ENCODE measurements at regions not wholly inside any gene's neighbourhood (a gene's known extent, or its start where the extent isn't known, plus 50 kb on each side); places are given as distances from the start of the nearest gene placed in this dataset.
A peak's percentile ranks its signal among the peaks of the same experiment; 100 is the strongest.
"Not testable (repeated sequence)": the region's sequence is repeated elsewhere in the genome, so short reads cannot be mapped to it uniquely, and the experiment has no call there.

DNA sequence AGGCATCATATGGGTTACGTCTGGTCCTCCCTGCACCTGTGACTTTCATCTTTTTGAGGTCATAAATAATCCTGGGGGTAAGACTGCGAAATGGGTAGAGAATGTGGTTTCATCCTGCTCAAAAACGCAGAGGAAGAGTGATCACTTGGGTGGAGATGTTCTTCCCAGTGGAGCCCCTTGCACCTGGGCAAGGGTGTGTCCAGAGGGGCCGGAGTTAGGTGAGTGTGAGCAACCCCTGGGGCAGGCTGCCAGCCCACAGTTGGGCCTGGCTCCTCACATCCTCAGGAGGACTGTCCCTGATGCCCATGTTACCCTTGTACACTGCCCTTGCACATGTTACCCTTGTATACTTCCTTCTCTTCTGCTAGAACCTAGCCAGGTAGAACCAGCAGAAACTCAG lies 306.6 kb downstream of the BCL2L11 start:
- not testable (repeated sequence) for H3K36me3 Mint-ChIP-seq, H3K27me3 Mint-ChIP-seq, H3K27ac Mint-ChIP-seq, H3K9me3 Mint-ChIP-seq, H3K4me3 Mint-ChIP-seq
- H3K4me1 Mint-ChIP-seq, result peaks cover 20% of the 10 kb centered on the region

DNA sequence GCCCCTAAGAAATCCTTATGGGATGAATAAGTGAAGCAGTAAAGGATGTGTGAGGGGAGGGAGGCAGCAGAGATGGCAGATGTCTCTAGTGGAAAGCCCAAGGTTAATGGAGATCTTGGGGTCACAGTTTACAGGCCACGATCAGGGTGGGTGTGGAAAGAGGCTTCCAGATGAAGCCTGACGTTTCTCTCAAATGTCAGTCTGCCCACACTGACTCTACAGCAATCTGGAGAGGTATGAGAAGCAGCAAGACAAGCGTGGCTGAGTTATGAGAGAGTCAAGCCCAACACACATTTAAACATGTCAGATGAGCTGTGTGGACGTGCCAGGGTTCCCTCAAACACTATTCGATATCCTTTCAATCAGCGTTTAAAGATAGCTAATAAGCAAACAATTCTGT lies 308.2 kb downstream of the BCL2L11 start:
- H3K27me3 Mint-ChIP-seq, H3K27ac Mint-ChIP-seq, H3K36me3 Mint-ChIP-seq, H3K9me3 Mint-ChIP-seq, H3K4me3 Mint-ChIP-seq: not testable (repeated sequence)
- H3K4me1 Mint-ChIP-seq, result peaks cover 20% of the 10 kb centered on the region

DNA sequence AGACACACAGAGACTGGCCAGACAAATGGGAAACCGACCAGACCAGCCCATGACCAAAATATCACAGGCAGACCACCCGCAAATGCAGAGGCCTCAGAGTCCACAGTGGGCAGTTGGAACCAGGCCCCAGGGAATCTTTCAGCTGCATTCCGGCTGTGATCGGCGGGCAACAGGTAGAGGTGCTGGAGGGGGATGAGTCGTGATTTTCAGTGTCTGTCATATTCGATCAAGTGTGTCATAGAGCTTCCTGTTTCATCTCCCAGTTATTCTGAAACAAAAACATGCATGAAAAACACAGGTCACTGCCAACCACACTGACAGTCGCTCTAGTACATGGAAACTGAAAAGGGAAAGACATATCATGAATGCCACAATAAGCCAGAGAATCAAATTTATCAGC lies 308.6 kb downstream of the BCL2L11 start:
- H3K27ac Mint-ChIP-seq, H3K4me3 Mint-ChIP-seq, H3K27me3 Mint-ChIP-seq, H3K9me3 Mint-ChIP-seq, H3K36me3 Mint-ChIP-seq: not testable (repeated sequence)
- peaks cover 20% of the 10 kb centered on the region for H3K4me1 Mint-ChIP-seq

DNA sequence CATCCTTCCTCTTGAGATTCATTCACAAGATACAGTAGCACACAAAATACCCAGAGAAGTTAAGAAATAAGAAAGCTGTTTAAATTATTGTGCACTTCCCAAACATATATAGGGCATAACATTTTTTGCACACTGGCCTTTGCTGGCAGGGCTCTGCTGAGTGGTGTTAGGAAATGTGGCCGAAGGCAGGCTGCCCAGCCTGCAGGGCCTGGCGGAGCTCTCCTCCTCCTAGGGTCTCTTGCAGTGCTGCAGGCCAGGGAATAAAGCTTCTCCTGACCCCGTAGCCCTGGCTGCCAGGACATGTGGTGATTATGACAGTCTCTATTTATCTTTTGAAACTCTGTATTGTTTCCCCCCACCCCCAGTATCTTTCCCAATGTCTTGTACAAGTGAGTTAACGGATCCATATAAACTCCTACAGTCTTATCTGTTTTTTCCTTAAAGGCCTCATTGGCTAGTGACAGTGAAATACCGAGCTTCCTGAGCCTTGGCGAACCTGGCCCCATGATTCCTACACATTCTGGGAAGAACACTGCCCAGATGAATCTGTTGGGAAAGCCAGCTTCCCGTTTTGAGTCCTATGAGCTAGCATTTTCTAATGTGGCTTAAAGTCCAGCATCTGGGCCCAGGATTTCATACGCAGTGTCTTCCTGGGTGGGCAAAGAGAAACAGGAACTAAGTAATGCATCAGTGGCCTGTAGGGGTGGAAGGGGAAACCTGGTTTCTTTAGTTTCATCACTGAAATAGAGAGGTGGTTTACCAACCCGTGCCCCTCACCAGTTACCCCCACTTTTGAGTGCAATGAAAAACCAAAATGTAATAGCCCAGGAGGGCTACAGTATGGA lies 310.3 kb downstream of the BCL2L11 start:
- not testable (repeated sequence) for H3K27ac Mint-ChIP-seq, H3K36me3 Mint-ChIP-seq, H3K4me3 Mint-ChIP-seq, H3K9me3 Mint-ChIP-seq, H3K27me3 Mint-ChIP-seq
- H3K4me1 Mint-ChIP-seq, result peaks cover 16% of the 10 kb centered on the region

GRCh38 chr2:111432423-111432822 lies 311.7 kb downstream of the BCL2L11 start:
- not testable (repeated sequence) for H3K36me3 Mint-ChIP-seq, H3K9me3 Mint-ChIP-seq, H3K4me1 Mint-ChIP-seq, H3K4me3 Mint-ChIP-seq, H3K27me3 Mint-ChIP-seq, H3K27ac Mint-ChIP-seq

GRCh38 chr2:111432916-111433499 lies 312.3 kb downstream of the BCL2L11 start:
- not testable (repeated sequence) for H3K9me3 Mint-ChIP-seq, H3K4me1 Mint-ChIP-seq, H3K27me3 Mint-ChIP-seq, H3K4me3 Mint-ChIP-seq, H3K36me3 Mint-ChIP-seq, H3K27ac Mint-ChIP-seq

DNA sequence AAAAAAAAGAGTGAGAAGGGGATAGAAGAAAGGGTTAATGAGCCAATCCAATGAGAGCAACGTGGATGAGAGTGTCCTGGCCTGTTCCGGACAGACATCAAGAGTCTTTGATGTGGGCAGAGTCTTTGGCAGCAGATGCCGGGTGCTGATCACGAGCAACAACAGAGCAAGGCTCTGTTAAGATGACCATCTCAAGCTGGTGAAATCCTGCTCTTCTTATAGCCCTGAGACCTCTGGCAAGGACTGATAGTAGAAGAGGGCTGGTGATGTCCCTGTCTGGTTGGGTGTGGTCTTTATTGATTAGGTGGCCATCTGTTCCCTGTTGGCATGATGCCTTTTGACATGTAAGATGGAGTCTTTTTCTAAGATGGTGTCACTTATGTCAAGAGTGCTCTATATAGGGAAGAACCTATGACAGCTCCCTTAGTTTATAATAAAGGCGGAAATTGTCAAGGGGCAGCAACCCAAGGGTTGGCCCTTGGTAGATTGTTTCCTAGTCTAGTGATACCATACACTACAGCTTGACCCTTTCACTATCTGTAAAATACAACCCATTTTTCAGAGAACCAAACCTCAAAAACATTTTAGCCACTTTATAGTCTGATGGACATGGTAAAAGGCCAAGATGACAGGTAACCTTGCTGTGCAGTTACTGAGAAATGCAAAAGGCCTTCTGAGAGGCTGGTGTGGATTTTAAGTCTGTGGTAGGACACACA lies 313.3 kb downstream of the BCL2L11 start:
- not testable (repeated sequence) for H3K4me3 Mint-ChIP-seq, H3K36me3 Mint-ChIP-seq, H3K4me1 Mint-ChIP-seq, H3K9me3 Mint-ChIP-seq, H3K27me3 Mint-ChIP-seq, H3K27ac Mint-ChIP-seq

- H3K4me1 Mint-ChIP-seq, H3K27ac Mint-ChIP-seq, H3K4me3 Mint-ChIP-seq: not testable (repeated sequence)
These were observed 313.9 kb downstream of the BCL2L11 start for GRCh38 chr2:111434608-111434939.

GRCh38 chr2:111435553-111436310 lies 315.0 kb downstream of the BCL2L11 start:
- H3K36me3 Mint-ChIP-seq, H3K27ac Mint-ChIP-seq, H3K27me3 Mint-ChIP-seq, H3K9me3 Mint-ChIP-seq, H3K4me1 Mint-ChIP-seq, H3K4me3 Mint-ChIP-seq: not testable (repeated sequence)

More at GRCh38 chr2:111434608-111434939, 313.9 kb downstream of the BCL2L11 start:
- not testable (repeated sequence) for H3K36me3 Mint-ChIP-seq, H3K27me3 Mint-ChIP-seq, H3K9me3 Mint-ChIP-seq

DNA sequence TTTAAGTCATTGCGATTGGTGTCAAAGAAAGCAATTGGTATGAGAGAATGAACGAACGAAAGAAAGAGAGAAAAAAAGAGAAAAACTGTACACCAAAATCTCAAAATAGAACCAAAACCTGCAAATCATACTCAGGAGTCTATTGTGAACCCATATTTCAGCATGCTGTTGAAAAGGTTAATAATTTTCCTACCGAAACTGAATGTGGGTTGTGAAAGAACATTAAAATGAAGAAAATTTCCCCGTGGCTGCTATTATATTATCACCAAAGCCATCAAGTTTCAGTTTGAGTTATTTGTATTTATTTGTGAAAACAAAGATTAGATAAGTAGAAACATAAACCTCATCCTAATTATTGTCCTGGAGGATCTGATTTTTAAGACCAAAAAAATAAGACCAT lies 315.7 kb downstream of the BCL2L11 start:
- not testable (repeated sequence) for H3K4me3 Mint-ChIP-seq, H3K9me3 Mint-ChIP-seq, H3K4me1 Mint-ChIP-seq, H3K27ac Mint-ChIP-seq, H3K36me3 Mint-ChIP-seq, H3K27me3 Mint-ChIP-seq

DNA sequence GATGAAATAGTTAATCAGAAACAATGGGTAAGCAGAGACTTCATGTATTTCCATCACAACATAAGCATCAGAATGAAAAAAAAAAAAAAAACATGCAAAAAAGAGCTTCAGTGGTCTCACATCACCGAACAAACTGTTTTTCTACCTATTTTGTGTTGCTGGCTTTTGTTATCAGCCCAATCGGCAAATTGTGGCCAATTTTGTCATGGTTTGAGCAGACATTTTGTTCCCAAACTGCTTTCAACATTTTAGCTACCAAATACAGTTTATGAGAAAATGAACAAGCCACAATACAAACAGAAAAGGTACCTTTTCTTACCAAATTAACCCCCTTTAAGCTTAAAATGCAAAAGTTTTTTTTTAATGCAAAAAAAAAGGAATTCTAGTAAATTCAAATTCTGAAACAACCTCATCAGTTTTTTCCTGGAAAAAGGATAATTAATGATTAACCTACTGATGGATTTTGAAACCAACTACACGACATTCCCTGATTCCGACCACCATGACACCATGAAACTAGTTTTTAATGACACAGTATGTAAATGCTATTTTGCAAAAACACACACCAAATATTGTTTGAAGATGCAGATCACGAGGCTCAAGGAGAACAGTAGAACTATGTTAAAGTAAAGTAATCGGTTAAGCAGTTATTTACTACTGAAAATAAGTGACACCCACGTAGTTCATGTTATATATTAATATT lies 316.7 kb downstream of the BCL2L11 start:
- not testable (repeated sequence) for H3K36me3 Mint-ChIP-seq, H3K4me1 Mint-ChIP-seq, H3K27me3 Mint-ChIP-seq, H3K9me3 Mint-ChIP-seq
- H3K4me3 Mint-ChIP-seq, result peak overlapping the region; percentile 15
- peak overlapping the region; percentile 23 for H3K27ac Mint-ChIP-seq

DNA sequence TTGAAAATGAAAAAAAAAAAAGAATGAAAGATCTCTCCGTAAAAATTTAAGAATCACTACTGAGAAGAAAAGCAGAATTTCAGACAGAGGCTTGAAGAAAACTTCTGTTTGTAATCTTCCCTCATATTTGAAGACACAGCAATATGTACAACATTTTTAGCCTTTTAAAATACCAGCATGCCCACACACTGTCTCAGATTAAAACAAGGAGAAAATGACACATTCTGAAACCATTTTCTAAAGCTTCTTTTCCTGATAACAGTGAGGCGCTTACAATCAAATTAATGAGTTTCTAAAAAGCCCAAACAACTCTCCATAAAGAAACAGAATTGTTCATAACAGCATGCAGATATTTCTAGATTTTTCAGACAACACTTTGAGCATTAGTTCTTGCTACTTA lies 317.4 kb downstream of the BCL2L11 start:
- H3K9me3 Mint-ChIP-seq, H3K27ac Mint-ChIP-seq, H3K27me3 Mint-ChIP-seq, H3K36me3 Mint-ChIP-seq, H3K4me1 Mint-ChIP-seq: not testable (repeated sequence)
- H3K4me3 Mint-ChIP-seq, result peak overlapping the region; percentile 15

DNA sequence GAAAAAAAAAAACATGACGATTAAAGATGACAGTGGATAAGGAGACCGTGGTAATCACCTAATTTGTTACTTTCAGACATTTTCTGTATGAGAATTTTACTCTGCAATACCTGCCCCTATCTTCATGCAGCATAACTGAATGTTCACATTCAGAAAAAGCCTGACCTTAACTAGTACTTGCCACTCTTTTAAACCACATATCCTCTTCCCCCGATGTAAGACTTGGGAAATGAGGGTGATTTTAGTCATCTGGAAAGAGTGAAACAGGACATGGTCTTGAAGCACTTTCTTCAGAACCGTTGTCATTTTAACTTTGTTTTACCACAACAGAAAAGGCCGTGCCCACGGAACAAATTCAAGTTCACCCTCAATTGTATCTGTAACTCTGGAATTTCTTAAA lies 318.5 kb downstream of the BCL2L11 start:
- H3K27me3 Mint-ChIP-seq, H3K4me1 Mint-ChIP-seq, H3K36me3 Mint-ChIP-seq, H3K9me3 Mint-ChIP-seq: not testable (repeated sequence)
- H3K27ac Mint-ChIP-seq, result peak overlapping the region; percentile 81
- peak overlapping the region; percentile 58 for H3K4me3 Mint-ChIP-seq

DNA sequence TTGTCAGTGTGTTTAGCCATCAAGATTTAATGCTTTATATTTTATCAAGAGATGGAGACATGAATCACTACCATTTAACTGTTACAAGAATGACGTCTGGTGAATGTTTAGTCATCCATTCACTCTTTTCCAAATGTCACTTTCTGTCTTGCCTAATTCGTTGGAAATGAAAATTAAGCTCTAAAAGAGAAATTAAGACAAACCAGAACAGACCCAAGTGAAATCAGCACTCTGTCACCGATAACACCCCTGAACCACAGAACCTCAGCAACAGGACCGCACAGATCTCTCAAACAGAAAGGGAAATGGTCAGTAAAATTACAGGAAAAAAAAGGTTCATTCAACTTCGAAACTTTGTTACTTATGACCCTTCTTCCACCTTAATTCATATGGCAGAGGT lies 320.9 kb downstream of the BCL2L11 start:
- not testable (repeated sequence) for H3K4me1 Mint-ChIP-seq, H3K27ac Mint-ChIP-seq, H3K4me3 Mint-ChIP-seq, H3K27me3 Mint-ChIP-seq, H3K9me3 Mint-ChIP-seq, H3K36me3 Mint-ChIP-seq

DNA sequence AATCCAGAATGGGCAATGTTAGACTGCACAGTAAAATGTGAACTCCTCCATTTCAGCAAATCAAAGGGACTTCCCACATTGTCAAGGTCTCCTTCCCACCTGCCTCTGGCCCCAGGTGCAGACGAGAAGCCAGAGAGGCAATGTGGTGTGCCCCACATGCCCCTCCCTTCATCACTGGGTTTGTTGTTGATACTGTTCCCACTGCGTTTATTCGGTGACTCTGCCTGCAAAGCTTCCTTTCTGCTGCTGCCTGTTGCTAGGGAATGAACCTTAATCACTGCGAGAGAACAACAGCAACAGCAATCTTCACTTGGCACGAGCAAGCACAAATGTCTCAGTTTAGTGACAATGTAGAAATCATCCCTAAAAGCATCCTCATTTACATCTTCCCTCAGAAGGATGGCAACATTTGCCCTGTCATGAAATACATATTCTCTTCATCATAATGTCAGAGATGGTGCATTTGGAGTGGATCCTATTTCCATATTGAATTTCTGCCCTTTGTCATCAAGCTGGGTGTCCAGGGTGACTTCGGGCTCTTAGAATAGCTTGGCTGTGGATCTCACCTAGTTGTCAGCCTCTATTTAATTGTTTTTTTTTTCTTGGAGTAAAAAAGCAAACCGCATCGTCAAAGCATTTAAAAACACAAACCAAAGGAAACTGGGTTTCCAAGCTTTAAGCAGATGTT lies 322.2 kb downstream of the BCL2L11 start:
- not testable (repeated sequence) for H3K36me3 Mint-ChIP-seq, H3K27me3 Mint-ChIP-seq, H3K27ac Mint-ChIP-seq, H3K9me3 Mint-ChIP-seq, H3K4me1 Mint-ChIP-seq, H3K4me3 Mint-ChIP-seq

All from activated naive CD4-positive, alpha-beta T cell treated with anti-CD3 and anti-CD28 coated beads, Interleukin-2, amount 50 U/mL, for 24 hours (primary cell).